K562 (cell line): ENCODE measurements at regions not wholly inside any gene's neighbourhood (a gene's known extent, or its start where the extent isn't known, plus 50 kb on each side); places are given as distances from the start of the nearest gene placed in this dataset.

ENCODE experiments used
- CCAR2 ChIP-seq: fragments of 200-400 bp; formaldehyde crosslinking; IDR thresholded peaks from 2 replicates; pipeline ENCODE4 v1.6.1; 2017; ENCODE audit warnings: mild to moderate bottlenecking, low read depth, low read length
- DPF2 ChIP-seq: fragments of 450-650 bp; IDR thresholded peaks from 2 replicates; pipeline ENCODE4 v1.6.1; 2016
- HDAC3 ChIP-seq: fragments of 450-650 bp; IDR thresholded peaks from 2 replicates; pipeline ENCODE4 v1.6.1; 2018; ENCODE audit warnings: borderline replicate concordance, mild to moderate bottlenecking, moderate library complexity; ENCODE audit not compliant: partially characterized antibody
- MNT ChIP-seq, 2 experiments: fragments of 450-650 bp; conservative IDR thresholded peaks; 2 replicates each; pipeline ENCODE4 v1.6.1; 2017; ENCODE audit warnings: mild to moderate bottlenecking in 2 of 2, moderate library complexity in 2 of 2
- MXI1 ChIP-seq: IDR thresholded peaks from 2 replicates; pipeline ENCODE4 v1.6.1; 2011; ENCODE audit warnings: low read depth, mild to moderate bottlenecking, improper control_type of control experiment, low read length
- MYNN ChIP-seq, 2 experiments: sonication (generic); formaldehyde crosslinking in 1 of 2; IDR thresholded peaks; 2 replicates each; pipeline versions ENCODE4 v1.5.0 to v1.6.1; 2016 to 2020; ENCODE audit warnings: antibody characterized with exemption in 1 of 2, missing genetic modification reagents in 1 of 2
- PBX2 ChIP-seq, 2 experiments: IDR thresholded peaks in 1 of 2; conservative IDR thresholded peaks in 1 of 2; 2 replicates each; pipeline ENCODE4 v1.6.1; 2016; ENCODE audit warnings: low read depth in 2 of 2, mild to moderate bottlenecking in 1 of 2, missing compliant biosample characterization in 1 of 2, missing genetic modification characterization in 1 of 2, moderate library complexity in 1 of 2
- POLR2B ChIP-seq: fragments of 450-650 bp; IDR thresholded peaks from 2 replicates; pipeline ENCODE4 v1.6.1; 2018; ENCODE audit warnings: low read depth; ENCODE audit not compliant: partially characterized antibody
- REST ChIP-seq, 2 experiments: fragments of 450-650 bp; formaldehyde crosslinking in 1 of 2; IDR thresholded peaks; 2 replicates each; pipeline versions ENCODE4 v1.4.0 to v1.6.1; 2014 to 2020; ENCODE audit warnings: mild to moderate bottlenecking in 2 of 2, borderline replicate concordance in 1 of 2, low read depth in 1 of 2
- SETDB1 ChIP-seq: IDR thresholded peaks from one replicate; pipeline ENCODE4 v1.6.1; 2012; ENCODE audit warnings: low read length, control low read depth, inconsistent platforms
- SMAD1 ChIP-seq: fragments of 150-350 bp; IDR thresholded peaks from 2 replicates; pipeline ENCODE4 v1.6.1; 2014; ENCODE audit warnings: low read length, low read depth; ENCODE audit not compliant: partially characterized antibody
- ZNF232 ChIP-seq: sonication (generic); formaldehyde crosslinking; IDR thresholded peaks from 2 replicates; pipeline ENCODE4 v1.8.0; 2022; ENCODE audit warnings: mild to moderate bottlenecking, missing genetic modification reagents
- ZNF696 ChIP-seq: fragments of 250-450 bp; sonication (Bioruptor Pico); conservative IDR thresholded peaks from 2 replicates; pipeline ENCODE4 v1.4.0; 2020; ENCODE audit warnings: mild to moderate bottlenecking, moderate library complexity
- ZNF77 ChIP-seq: fragments of 250-450 bp; sonication (Bioruptor Pico); IDR thresholded peaks from 2 replicates; pipeline ENCODE4 v1.5.0; 2020

- TF ChIP-seq ZNF696 (CRISPR knock-in tag) (no peak), MNT (conservative IDR thresholded peaks at IDR 0.05) (peak in 1 of 2 experiments; percentile 53; a peak in 1 of 4 replicates), PBX2 (CRISPR knock-in tag; IDR thresholded peaks at IDR 0.05; ENCODE audit: low read depth) (no peak), PBX2 (tag; conservative IDR thresholded peaks at IDR 0.05; ENCODE audit: low read depth) (peak; percentile 38; the same call in 1 of the 2 replicates), REST (IDR thresholded peaks at IDR 0.05; ENCODE audit: borderline replicate concordance) (peak; percentile 4; the same call in 1 of the 2 replicates), REST (CRISPR knock-in tag; IDR thresholded peaks at IDR 0.05; ENCODE audit: low read depth) (no peak), ZNF232 (no peak), ZNF77 (CRISPR knock-in tag) (no peak), POLR2B (no peak), SETDB1 (no peak), DPF2 (peak; percentile 95), MYNN (IDR thresholded peaks at IDR 0.05) (0 out of 2 replicates have a peak, but pooled peaks have one; percentile 30), MYNN (CRISPR knock-in tag; IDR thresholded peaks at IDR 0.05) (no peak), MXI1 (no peak), CCAR2 (no peak), HDAC3 (peak; percentile 61), SMAD1 (no peak)
Measured at GRCh38 chr2:111626037-111626864, 257.7 kb downstream of the ANAPC1 start (continued).
